ENCODE measurements at regions not wholly inside any gene's neighbourhood (a gene's known extent, or its start where the extent isn't known, plus 50 kb on each side); places are given as distances from the start of the nearest gene placed in this dataset.

DNA sequence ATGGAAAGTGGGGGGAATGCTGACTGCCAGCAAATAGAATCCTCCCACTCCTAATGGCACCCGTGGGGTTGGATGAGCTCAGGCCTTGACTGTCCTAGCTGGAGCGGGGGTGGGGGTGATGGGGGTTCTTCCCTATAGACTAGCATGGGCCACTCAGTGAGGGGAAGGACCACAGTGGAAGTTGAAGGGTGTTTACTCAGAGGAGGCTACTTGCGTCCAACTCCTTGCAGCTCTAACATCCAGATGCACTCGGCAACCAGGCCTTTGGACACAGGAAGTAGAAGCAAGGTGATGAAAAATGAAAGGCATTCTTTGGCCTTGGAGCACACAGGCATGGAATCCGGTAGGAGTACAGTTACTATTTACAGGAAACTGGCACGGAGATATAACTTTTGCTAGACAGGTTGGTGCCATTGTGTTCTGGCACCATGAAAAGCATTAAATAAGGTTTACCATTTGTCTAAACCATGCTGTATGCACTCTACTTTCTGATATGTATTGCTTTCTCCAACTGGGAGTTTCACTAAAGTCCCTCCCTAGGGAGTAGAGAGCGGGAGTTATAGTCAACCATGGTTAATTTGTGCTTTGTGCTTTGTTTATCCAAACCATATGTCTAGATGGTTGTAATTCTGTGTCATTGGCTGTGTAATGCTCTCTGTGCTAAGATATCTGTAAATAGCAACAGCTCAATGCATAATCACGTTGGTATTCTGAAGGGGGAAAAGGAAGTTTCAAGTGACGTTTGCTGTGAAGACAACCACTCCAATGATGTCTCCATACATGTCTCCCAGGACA, 125.3 kb downstream of the TSHZ3 start:
- DNase-seq, result no peak

DNA sequence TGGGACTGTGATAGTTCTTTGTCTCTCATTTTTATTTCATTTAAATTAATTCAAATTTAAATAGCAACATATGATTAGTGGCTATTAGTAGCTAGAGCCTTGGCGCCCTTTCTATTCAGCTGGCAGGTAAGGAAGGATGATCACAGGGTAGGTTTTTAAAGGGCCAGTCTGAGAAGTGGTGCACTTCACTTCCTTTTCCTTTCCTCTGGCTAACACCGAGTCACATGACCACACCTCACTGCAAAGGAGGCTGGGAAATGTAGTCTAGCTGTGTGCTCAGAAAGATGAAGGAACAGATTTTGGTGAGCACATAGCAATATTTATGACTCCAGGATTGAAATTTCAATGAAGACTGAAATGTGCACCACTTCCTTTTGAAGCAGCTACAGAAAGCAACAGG, 128.7 kb downstream of the TSHZ3 start:
- peak; percentile 37 for DNase-seq

GRCh38 chr19:31214997-31215396, 134.2 kb downstream of the TSHZ3 start:
- no peak for DNase-seq

GRCh38 chr19:31214086-31214485, 135.2 kb downstream of the TSHZ3 start:
- DNase-seq, result peak; percentile 87

- no peak for DNase-seq
Measured at GRCh38 chr19:31211088-31211487, 138.1 kb downstream of the TSHZ3 start.

DNA sequence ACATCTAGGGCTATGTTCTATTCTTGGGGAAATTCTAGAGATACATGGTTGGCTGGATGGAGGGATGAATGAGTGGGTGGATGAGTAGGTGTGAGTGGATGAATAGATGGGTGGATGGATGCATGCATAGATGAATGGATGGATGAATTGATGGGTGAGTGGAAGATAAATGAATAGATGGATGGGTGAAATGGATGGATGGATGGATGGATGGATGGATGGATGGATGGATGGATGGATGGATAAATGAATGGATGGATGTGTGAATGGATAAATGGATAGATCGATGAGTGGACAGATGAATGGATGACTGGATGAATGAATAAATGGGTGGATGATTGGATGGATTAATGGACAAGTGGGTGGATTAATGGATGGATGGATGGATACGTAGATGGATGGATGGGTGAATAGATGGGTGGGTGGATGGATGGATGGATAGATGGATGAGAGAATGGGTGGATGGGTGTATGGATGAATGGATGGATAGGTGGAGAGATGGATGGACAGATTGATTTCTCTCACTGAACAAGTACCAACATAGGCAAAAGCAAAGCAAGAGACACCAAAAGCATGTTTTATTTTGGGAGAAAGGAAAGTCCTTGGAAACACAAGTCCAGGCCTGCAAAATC, 143.2 kb downstream of the TSHZ3 start:
- DNase-seq, result no peak

DNA sequence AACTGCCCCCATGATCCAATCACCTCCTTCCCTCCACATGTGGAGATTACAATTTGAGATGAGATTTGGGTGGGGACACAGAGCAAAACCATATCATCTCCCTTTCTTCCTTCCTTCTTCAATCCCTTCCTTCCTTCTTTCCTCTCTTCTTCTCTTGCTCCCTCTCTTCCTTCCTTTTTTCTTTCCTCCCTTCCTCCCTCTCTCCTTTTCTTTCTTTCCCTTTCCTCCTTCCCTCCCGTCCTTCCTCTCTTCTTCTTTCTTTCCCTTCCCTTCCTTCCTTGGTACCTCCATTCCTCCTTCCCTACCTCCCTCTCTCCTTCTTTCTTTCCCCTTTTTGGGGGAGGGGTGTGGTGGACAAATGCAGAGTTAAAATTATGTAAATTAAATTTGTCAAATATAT, 145.1 kb downstream of the TSHZ3 start:
- DNase-seq, result no peak

DNA sequence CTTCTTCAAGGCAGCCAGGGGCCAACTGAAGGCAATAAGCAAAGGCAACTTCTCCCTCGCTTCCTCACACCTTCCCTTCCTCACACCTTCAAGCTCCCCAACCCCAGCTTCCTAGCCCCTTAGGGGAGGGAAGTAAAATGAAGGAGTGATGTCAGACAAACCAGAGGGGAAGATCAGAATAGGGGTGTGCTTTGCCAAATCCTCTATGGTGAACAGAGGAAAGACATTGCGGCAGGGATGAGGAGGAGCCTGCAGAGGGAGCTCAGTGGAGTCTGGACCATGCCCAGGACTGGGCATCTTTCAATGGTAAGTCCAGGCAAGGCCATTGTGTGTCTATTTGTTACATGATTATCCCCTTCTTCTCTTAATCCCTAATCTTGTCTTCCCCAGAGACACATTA, 164.0 kb downstream of the TSHZ3 start:
- no peak for DNase-seq

- no peak for DNase-seq
Measured at GRCh38 chr19:31181535-31181934, 167.7 kb downstream of the TSHZ3 start.

- DNase-seq, result no peak
Measured at GRCh38 chr19:31180907-31181306, 168.3 kb downstream of the TSHZ3 start.

DNA sequence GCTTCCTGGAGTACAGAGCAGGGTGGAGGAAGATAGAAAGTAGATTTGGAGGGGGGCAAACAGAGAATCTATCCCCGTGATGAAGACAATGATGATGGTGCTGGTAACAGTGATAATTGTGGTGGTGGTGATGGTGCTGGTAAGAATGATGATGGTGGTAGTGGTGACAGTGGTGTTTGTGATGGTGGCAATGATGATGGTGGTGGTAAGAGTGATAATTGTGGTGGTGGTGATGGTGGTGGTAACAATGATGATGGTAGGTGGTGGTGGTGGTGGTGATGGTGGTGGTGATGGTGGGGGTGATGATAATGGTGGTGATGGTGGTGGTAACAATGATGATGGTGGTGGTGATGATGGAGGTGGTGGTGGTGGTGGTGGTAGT, 169.8 kb downstream of the TSHZ3 start:
- no peak for DNase-seq

GRCh38 chr19:31178833-31179470, 170.3 kb downstream of the TSHZ3 start:
- no peak for DNase-seq

GRCh38 chr19:31177246-31177645, 172.0 kb downstream of the TSHZ3 start:
- DNase-seq, result no peak

- DNase-seq, result no peak
Measured at GRCh38 chr19:31175564-31176348, 173.5 kb downstream of the TSHZ3 start.

DNA sequence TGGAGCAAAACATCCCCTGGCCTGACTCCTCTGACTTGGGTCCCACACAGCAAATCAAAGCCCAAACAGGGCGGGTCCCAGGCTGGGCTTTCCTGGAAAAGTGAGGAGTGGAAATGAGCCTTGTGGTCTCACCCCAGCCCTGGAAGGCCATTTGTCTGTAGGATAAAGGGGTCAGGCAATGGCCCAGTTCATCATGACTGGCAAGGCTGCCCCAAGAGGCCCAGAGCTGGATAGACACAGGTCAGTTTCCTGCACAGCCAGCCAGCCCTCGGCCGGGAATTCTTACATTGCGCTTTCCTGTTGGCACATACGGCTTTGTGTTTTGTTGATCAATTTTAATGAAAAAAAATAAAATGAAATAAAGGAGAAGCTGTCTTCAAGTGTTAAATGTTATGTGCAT, 174.3 kb downstream of the TSHZ3 start:
- no peak for DNase-seq

- DNase-seq, result no peak
Measured at GRCh38 chr19:31173991-31174390, 175.2 kb downstream of the TSHZ3 start.

DNA sequence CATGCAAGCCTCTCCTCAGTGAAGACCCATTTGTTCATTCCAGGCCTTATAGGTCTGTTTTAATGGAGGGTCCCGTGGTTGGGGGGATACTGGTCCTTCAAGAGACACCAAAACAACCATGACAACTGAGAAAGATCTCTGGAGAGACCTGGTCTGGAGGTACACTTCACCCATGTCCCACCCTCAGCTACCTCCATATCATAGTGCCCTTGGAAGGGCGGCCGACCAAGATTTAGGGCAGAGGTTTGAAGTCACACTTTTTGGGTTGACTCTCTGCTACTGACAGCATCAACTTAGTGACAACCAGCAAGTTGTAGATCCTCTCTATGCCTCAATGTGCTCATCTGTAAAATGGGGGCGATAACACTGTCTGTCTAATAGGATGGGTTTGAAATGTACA, 177.3 kb downstream of the TSHZ3 start:
- DNase-seq, result no peak

GRCh38 chr19:31170046-31170445, 179.2 kb downstream of the TSHZ3 start:
- no peak for DNase-seq

GRCh38 chr19:31168106-31168625, 181.1 kb downstream of the TSHZ3 start:
- DNase-seq, result no peak

DNA sequence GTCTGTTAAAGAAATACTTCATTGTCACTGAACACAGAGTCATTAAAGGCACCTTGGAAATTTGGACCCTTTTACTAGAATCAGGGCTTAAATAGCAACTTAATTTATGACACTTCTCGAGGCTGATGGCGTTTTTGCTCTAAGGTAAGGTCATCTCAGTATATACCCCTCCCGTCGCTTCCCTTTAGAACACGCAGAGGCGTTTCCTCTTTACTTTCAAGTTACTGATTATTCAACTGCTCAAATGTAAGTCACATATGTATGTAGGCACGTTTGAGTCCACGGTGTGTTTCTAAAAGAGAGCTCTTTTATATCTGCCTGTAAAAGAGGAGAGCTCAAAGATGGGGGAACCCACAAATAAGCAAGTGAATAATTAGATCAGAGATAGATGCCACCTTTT, 181.5 kb downstream of the TSHZ3 start:
- DNase-seq, result no peak

DNA sequence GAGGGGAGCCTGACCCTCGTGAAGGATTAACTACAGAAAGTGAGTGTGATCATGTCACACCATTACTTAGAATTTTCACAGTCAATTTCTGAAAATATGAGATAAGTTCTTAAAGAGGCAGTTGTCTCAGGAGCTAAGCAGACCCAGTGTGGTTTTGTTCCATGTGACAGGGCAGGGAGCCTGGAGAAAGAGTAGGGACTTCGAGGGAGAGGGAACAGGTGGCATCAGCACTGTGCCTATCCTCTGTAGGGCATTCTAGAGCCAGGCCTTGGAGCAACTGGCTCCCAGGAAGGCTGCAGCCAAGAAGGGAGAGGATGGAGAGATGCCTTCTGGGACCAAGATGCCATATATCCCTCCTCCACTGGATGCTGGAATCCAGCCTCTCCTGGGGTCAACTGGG, 183.0 kb downstream of the TSHZ3 start:
- no peak for DNase-seq

- no peak for DNase-seq
Measured at GRCh38 chr19:31164791-31165251, 184.4 kb downstream of the TSHZ3 start.

GRCh38 chr19:31160336-31160926, 188.8 kb downstream of the TSHZ3 start:
- no peak for DNase-seq

Measured in CD4-positive, alpha-beta T cell treated with Interleukin-6 for 4 hours (primary cell).